DMS153 (cell line): ENCODE measurements at regions not wholly inside any gene's neighbourhood (a gene's known extent, or its start where the extent isn't known, plus 50 kb on each side); places are given as distances from the start of the nearest gene placed in this dataset.

Experiments
- DNase-seq: peaks from one replicate; lab custom pipeline; 2025; lab: John Stamatoyannopoulos, UW

DNA sequence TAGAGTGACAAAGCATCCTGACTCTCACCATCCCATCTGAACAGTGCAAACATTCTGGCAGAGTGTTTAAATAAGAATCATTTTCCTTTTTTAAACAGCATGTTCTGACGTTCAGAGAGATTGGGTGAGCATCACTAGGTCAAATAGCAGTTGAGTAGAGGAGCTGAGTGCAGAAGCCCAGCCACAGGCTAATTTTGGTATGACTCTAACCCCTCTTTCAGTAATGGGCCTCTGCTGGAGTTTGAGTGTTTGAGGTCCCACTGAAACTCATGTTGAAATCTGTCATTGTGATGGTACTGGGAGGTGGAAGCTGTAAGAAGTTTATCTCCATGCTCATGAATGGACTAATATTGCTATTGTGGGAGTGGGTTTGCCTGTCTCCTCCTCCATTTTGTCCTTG is 194.4 kb downstream of the SALL1 start:
- DNase-seq: no peak

DNA sequence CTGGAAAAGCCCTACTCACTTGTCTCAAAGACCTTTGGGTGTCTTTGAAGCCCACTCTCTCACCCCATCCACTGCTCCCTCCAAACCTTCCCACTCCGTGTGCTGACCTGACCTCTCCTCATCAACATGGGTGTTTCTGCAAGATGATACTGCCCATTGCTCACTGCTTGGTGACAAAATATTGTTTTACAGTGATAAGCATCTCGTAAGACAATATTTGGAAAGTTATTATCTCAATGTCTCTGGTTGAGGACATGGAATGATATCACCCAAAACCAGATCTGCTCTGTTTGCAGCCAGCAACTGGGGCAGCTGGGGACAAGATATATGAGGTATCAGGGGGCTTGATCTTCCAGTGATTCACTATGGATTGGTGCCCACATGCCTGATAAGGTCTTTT is 195.8 kb downstream of the SALL1 start:
- no peak for DNase-seq

GRCh38 chr16:50954469-50954868 is 196.6 kb downstream of the SALL1 start:
- DNase-seq: no peak

DNA sequence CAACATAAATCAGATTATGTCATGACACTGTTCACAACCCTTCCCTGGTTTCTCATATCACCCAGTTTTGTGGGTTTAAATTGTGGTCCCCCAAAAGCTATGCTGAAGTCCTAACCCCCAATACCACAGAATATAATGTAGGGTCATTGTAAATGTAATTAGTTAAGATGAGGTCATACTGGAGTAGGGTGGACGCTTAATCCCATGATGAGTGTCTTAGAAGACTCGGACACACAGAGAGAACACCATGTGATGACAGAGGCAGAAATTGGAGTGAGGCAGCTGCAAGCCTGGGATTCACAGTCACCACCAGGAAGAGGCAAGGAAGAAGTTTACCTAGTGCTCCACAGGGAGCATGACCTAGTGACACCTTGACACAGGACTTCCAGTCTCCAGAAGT is 197.8 kb downstream of the SALL1 start:
- DNase-seq: no peak

DNA sequence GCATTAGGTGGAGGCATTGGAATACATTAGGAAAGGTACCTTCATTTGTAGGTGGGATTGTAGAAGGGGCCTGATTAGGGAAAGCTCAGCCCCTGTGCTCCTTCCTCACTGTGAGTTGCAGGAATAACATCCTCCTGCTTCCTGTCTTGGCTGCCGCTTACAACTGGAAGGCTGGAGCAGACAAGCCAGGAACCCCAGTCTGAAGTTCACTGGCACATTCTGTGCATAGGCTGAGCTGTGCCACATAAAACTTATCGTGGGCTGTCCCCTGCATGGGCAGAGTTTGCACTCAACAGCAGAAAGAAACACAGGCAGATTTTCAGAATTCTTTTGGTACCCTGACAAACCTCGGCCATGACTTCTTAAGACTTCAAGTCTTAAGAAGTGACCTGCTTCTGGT is 200.1 kb downstream of the SALL1 start:
- no peak for DNase-seq

GRCh38 chr16:50948268-50948930 is 202.7 kb downstream of the SALL1 start:
- DNase-seq: no peak

DNA sequence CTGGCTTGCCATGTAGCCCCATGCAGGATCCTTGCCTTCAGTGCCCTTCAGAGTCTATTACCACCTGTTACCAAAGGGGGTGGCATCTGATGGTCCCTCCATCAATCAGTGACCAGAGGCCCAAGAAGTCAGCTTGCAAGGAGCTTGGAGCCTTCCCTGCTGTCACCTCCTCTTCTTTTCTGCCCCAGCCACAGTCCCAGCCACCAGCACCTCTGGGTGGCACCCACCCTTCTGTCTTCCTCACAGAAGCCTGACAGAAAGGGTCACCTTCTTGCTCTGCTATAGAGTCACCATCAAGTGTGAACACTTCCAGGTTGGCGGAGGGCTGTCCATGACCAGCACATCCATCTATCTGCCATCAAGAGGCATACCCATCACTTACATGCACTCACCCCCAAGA is 203.2 kb downstream of the SALL1 start:
- DNase-seq: no peak

DNA sequence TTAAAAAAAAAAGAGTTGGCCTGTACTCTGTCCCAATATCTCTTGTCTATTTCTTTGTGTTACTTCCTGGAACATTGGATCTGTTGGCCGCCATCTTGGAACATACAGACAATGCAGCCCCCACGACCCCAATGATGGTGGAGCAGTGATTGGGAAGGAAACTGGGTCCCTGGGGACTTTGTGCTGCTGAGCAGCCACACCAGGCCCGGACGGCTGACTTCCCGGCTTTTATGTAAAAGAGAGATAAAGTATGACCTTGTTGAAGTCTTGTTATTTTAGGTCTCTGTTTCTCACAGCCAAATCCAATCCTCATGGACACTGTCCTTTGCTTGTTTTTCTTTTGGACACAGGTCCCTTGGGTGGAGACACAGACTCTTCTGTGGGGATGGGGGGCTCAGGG is 204.5 kb downstream of the SALL1 start:
- no peak for DNase-seq

DNA sequence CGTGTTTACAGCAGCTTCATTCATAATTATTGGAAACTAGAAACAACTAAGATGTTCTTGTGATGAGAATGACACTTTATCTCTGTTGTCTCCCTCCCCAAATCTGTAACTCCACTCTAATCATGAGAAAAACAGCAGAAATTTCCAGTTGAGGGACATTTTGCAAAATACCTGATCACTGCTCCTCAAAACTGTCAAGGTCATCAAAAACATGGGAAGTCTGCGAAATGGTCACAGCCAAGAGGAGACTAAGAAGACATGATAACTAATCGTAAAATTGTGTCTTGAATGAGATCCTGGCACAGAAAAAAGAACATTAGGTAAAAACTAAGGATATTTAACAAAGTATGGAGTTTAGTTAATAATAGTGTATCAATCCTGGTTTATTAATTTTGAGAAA is 204.2 kb downstream of the CYLD start:
- no peak for DNase-seq

DNA sequence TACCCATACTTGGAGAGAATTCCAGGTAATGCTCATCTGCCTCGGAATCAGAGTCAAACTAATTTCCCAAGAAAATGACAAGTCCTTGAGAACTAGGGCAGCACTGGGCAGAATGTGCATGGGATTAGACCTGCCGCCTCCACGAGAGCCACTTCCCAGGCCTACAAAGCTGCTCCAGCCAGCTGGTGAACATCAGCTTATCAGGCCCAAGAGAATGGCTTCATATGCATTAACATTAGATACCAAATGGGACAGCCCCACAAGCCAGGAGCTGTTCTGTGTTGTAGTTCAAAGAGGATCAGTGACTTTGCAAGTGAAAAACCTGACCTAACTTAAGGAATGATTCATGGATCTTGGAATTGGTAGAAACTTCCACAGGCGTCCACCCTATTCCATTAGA is 203.3 kb downstream of the CYLD start:
- no peak for DNase-seq

- no peak for DNase-seq
These were observed 202.6 kb downstream of the CYLD start for GRCh38 chr16:50944436-50944835.

GRCh38 chr16:50944033-50944432 is 202.1 kb downstream of the CYLD start:
- DNase-seq: no peak

- no peak for DNase-seq
These were observed 200.3 kb downstream of the CYLD start for GRCh38 chr16:50942143-50942542.

DNA sequence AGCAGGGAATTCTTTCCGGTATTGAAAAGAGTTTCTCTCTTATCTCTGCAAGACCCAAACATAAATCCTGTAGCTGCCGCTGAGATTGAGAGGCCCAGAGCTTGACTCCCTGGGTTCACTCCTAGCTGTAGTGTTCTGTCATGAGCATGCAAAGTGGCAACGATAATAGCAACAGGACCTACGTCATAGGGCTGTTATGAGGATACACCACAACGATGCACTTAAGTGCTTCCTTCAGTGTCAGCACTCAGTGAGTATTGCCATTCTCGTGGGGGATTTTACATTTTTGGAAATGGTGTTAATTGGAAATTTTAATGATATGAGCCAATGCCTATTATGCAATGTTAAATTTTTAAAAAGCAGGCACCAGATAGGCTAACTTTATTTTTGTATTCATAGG is 199.8 kb downstream of the CYLD start:
- no peak for DNase-seq

DNA sequence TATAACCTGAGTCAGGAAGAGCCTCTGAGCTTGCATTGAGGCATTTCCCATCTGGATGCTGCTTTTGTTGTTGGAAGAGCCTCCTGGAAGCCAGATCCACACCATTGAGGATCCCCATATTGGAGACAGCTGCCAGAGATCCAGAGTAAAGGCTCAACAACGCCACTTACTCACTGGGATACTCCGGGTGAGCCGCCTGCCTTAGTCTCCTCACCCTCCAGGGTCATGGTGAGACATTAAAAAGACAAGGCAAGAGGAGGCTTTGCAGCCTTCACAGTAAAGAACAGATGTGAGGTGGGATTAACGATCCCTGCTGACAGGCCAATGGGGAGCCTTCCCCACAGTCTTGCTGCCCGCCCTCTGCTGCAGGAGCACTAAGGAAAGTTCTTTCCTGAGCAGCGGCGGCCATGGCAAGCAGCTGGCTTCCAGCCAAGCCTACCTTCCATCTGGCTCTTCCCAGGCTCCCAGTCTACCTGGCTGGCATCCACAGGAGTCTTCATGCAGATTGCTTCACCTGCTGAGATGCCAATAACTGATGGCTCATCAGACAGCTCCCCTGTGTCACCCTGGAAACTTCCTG is 198.5 kb downstream of the CYLD start:
- DNase-seq: no peak

- DNase-seq: no peak
These were observed 197.5 kb downstream of the CYLD start for GRCh38 chr16:50939356-50939755.

DNA sequence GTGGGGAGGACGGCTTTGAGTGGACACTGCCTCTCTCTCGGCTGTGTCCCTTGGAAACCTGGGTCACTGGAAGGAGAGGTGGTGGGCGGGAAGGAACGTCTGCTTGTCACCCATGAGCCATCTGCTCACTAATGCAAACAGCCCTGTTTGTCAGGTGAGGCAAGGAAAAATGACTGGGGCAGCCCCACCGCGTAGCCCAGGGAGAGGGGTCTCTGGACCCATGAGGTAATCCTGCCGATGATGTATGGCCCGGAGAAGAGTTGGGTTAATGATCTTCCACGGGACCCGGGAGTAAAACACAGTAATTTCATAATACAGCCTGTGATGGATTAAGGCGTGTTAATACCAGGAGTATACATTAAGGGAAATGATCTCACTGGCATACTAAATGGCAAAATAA is 197.0 kb downstream of the CYLD start:
- DNase-seq: no peak

DNA sequence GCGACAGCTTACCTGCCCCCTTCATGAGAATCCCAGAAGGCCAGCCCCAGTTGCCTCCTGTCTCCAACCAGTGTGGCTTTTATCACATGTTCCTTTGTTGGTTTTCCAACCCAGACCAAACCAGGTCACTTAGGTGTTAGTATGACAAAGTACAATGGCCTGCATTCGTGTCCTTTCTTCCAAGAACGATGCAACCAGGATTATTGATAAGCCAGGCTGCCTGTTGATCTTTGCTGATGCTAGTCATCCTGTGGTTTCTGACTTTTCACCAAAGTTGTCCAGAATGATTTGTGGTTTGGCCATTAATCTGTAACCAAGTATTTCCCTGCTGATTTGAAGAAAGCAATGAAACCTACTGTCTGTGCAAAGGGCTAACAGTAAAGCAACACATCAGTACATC is 191.4 kb downstream of the CYLD start:
- no peak for DNase-seq

- DNase-seq: no peak
These were observed 190.6 kb downstream of the CYLD start for GRCh38 chr16:50932348-50932935.

- DNase-seq: no peak
These were observed 186.2 kb downstream of the CYLD start for GRCh38 chr16:50928065-50928464.

DNA sequence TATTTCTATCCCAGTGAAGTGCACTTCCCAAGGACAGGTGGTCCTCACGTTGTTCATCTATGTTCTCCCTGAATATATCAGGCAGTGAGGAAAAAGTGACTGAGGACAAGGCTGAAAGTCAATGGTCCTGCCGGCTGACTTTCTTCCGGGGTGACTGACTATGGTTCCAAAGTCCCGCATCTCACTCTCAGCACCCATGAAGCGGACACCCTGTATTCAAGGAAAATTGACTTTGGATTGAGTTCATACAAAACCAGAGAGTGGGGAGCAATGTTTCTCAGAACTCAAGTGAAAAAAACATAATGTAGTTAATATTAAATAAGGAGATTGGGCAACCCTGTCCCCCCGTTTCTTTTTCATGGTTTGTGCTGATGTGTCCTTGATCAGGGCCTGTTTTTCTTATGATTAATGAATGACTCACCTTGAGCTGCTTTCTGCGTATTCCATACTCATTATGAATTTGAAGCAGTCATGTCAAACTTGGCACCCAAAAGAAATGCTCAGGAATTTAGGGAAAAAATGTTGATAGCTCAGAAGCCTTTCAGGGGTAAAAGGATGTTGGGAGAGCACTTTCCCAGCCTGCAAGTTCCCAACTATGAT is 184.0 kb downstream of the CYLD start:
- DNase-seq: no peak

DNA sequence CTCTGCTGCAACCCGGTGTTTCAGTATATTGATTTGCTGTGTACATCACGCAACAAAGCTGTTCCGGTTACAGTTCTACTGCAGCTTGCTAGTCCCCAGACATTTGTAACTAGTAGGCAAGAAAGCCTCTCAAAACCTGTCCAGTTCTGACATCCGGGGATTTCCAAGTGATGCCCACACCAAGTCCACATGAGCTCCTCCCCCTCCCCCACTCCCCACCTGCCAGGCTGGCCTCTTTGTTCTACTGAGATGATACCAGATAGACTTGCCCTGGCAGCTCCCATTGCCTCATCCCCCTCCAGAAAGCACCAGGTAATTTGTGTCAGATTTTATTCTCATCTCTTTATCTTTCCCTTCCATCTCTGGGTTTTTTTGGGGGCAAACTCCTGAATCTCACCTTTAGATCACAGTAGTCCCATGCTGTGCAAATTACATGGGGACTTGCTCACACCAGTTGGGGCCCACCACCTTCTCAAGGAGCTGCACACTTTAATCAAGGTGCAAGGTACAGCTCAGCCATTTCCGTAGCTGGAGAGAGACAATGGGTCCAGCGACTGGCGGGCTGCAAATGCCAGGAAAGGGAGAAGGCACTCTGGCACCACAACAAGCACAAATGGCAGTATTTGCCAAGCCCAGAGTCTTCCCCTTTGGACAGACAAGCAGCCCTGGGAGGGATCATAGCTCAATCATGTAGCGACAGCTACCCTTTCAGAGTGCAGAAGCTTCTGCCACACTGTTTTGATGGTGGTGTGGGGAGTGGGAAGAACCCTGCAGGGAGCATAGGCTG is 183.1 kb downstream of the CYLD start:
- DNase-seq: no peak
